ENCODE measurements at regions not wholly inside any gene's neighbourhood (a gene's known extent, or its start where the extent isn't known, plus 50 kb on each side); places are given as distances from the start of the nearest gene placed in this dataset.

GRCh38 chr1:209522826-209523225 lies 60.7 kb upstream of the CAMK1G start:
- Mint-ChIP-seq H3K9me3 (no peaks in the 10 kb centered on the region), H3K4me1 (no peaks in the 10 kb centered on the region), H3K36me3 (ENCODE audit: low read depth) (no peaks in the 10 kb centered on the region), H3K4me3 (no peak overlapping the region), H3K27me3 (ENCODE audit: insufficient read depth, low read depth, poor library complexity) (no peaks in the 10 kb centered on the region), H3K27ac (no peak overlapping the region)
- no peaks in the 10 kb centered on the region for H3K4me1 ChIP-seq (ENCODE audit: insufficient read depth)
- H3K36me3 ChIP-seq (ENCODE audit: insufficient read depth), result no peaks in the 10 kb centered on the region
- H3F3A ChIP-seq (replicated peaks; ENCODE audit: low read depth), result no peaks in the 10 kb centered on the region
- no peak overlapping the region for H3K4me2 ChIP-seq
- DNase-seq (ENCODE audit: low spot score) (no peak), ATAC-seq (no peak)
- H3K79me2 ChIP-seq (replicated peaks; ENCODE audit: insufficient read depth), result no peaks in the 10 kb centered on the region
- no peaks in the 10 kb centered on the region for H4K20me1 ChIP-seq (replicated peaks; ENCODE audit: insufficient read depth)
- TF ChIP-seq ZNF114 (CRISPR knock-in tag; IDR thresholded peaks at IDR 0.05) (no peak), EZH2phosphoT487 (IDR thresholded peaks at IDR 0.05; ENCODE audit: unreplicated experiment) (no peak), ZNF462 (CRISPR knock-in tag; IDR thresholded peaks at IDR 0.05) (no peak), POLR2AphosphoS5 (IDR thresholded peaks at IDR 0.05; ENCODE audit: low read depth) (no peak), ZNF331 (CRISPR knock-in tag; IDR thresholded peaks at IDR 0.05; ENCODE audit: low read depth) (no peak), CREB1 (CRISPR knock-in tag; IDR thresholded peaks at IDR 0.05; ENCODE audit: low read depth) (no peak), JUNB (IDR thresholded peaks at IDR 0.05; ENCODE audit: unreplicated experiment) (no peak), CTCF (conservative IDR thresholded peaks at IDR 0.05; ENCODE audit: low read depth in 2 of 2) (no peak), NANOG (IDR thresholded peaks at IDR 0.05; ENCODE audit: borderline replicate concordance) (no peak), REST (IDR thresholded peaks at IDR 0.05; ENCODE audit: unreplicated experiment) (no peak), EZH2 (IDR thresholded peaks at IDR 0.05; ENCODE audit: low read depth, unreplicated experiment) (no peak), ETS1 (IDR thresholded peaks at IDR 0.05) (no peak), STAT1 (IDR thresholded peaks at IDR 0.05; ENCODE audit: unreplicated experiment) (no peak)
- no peak overlapping the region for H3K4me3 ChIP-seq
- no peak overlapping the region for H2AFZ ChIP-seq
- no peak overlapping the region for H3K27ac ChIP-seq (ENCODE audit: low read depth)
- H3K9me2 ChIP-seq (ENCODE audit: insufficient read depth), result 0 out of 2 replicates have a peak, but pooled peaks cover 5% of the 10 kb centered on the region
- H3K27me3 ChIP-seq (ENCODE audit: insufficient read depth), result no peaks in the 10 kb centered on the region

Data from GM23338 (cell line).